ENCODE measurements at regions not wholly inside any gene's neighbourhood (a gene's known extent, or its start where the extent isn't known, plus 50 kb on each side); places are given as distances from the start of the nearest gene placed in this dataset.

DNA sequence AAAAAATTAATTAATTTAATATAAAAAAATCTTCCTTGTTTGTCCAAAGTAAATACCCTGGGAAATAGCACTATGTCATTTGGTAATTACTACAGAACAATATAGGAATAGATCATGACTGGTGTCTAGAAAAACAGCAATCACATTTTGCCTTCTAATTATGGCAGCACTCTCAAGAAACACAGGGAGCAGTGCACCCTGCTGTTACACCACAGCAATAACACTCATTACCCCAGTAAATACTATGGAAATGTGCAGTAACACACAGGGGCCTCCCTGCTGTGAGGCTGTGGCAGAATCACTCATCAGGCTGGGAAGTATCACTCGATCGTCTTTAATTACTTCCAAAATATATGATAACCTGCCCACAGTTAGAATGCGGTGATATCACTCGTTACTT lies 646.0 kb downstream of the TUSC7 start:
- POLR2A ChIA-PET, result no interaction called here
- peak; percentile 61 for DNase-seq (ENCODE audit: extremely low spot score)

GRCh38 chr3:117356091-117356705 lies 646.6 kb downstream of the TUSC7 start:
- ChIA-PET CTCF (no interaction called here), POLR2A (no interaction called here)
- TF ChIP-seq LEF1 (IDR thresholded peaks at IDR 0.05; ENCODE audit: borderline replicate concordance) (no peak), ZNF384 (IDR thresholded peaks at IDR 0.05) (no peak), BHLHE40 (IDR thresholded peaks at IDR 0.05; ENCODE audit: borderline replicate concordance) (no peak), SUZ12 (IDR thresholded peaks at IDR 0.05) (no peak)
- DNase-seq (ENCODE audit: extremely low spot score), result no peak

More for the DNA sequence above, 646.0 kb downstream of the TUSC7 start:
- peak; percentile 57; the same call in 1 of the 2 replicates for TF ChIP-seq ZNF384 (IDR thresholded peaks at IDR 0.05)
- TF ChIP-seq LEF1 (IDR thresholded peaks at IDR 0.05; ENCODE audit: borderline replicate concordance), result no peak
- CTCF ChIA-PET, result no interaction called here

- POLR2A ChIA-PET, result no interaction called here
- CTCF ChIA-PET, result no interaction called here
- no peak for TF ChIP-seq FOXK2 (IDR thresholded peaks at IDR 0.05)
- no peak for TF ChIP-seq FOXM1 (IDR thresholded peaks at IDR 0.05; ENCODE audit: borderline replicate concordance)
- no peak for TF ChIP-seq HDGF (IDR thresholded peaks at IDR 0.05; ENCODE audit: borderline replicate concordance)
- TF ChIP-seq BHLHE40 (IDR thresholded peaks at IDR 0.05; ENCODE audit: borderline replicate concordance), result no peak
- no peak for TF ChIP-seq L3MBTL2 (conservative IDR thresholded peaks at IDR 0.05)
- no peak for TF ChIP-seq NFRKB (IDR thresholded peaks at IDR 0.05)
- TF ChIP-seq SUZ12 (IDR thresholded peaks at IDR 0.05), result no peak
- no peak for TF ChIP-seq LEF1 (IDR thresholded peaks at IDR 0.05; ENCODE audit: borderline replicate concordance)
- no peak for TF ChIP-seq TARDBP (IDR thresholded peaks at IDR 0.05)
- no peak for TF ChIP-seq ARNT (IDR thresholded peaks at IDR 0.05)
- no peak for TF ChIP-seq FOXA1 (IDR thresholded peaks at IDR 0.05)
- no peak for TF ChIP-seq ZNF384 (IDR thresholded peaks at IDR 0.05)
- TF ChIP-seq PKNOX1 (IDR thresholded peaks at IDR 0.05), result no peak
- TF ChIP-seq SP1 (IDR thresholded peaks at IDR 0.05), result no peak
- no peak for DNase-seq (ENCODE audit: extremely low spot score)
Measured at GRCh38 chr3:117358717-117359314, 649.2 kb downstream of the TUSC7 start.

- no peak for DNase-seq (ENCODE audit: extremely low spot score)
- no peak for TF ChIP-seq CTBP1 (IDR thresholded peaks at IDR 0.05; ENCODE audit: borderline replicate concordance)
- TF ChIP-seq FOXK2 (IDR thresholded peaks at IDR 0.05), result no peak
- TF ChIP-seq ELF4 (IDR thresholded peaks at IDR 0.05), result no peak
- TF ChIP-seq SP1 (IDR thresholded peaks at IDR 0.05), result no peak
- no peak for TF ChIP-seq BHLHE40 (IDR thresholded peaks at IDR 0.05; ENCODE audit: borderline replicate concordance)
- no peak for TF ChIP-seq PKNOX1 (IDR thresholded peaks at IDR 0.05)
- TF ChIP-seq LEF1 (IDR thresholded peaks at IDR 0.05; ENCODE audit: borderline replicate concordance), result no peak
- no peak for TF ChIP-seq HDGF (IDR thresholded peaks at IDR 0.05; ENCODE audit: borderline replicate concordance)
- no peak for TF ChIP-seq NFRKB (IDR thresholded peaks at IDR 0.05)
- TF ChIP-seq L3MBTL2 (conservative IDR thresholded peaks at IDR 0.05), result no peak
- ChIA-PET POLR2A (no interaction called here), CTCF (no interaction called here)
Measured at GRCh38 chr3:117366574-117366973, 657.0 kb downstream of the TUSC7 start.

DNA sequence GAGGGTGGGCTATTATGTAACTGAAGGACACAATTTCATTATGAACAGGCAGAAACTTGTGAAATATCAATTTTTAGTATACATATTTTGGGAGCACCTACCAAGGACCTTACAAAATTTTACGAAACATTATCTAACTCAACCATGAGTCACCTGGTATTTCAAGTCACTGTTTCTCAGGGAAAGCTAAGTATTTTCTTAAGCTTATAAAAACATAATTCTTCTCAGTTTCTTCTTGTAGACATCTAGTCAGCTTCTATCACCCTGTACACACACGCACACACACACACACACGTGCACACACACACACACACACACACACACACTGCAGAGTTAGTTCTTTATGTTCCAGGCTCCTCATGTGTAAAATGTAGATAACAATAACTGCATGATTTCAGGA lies 658.3 kb downstream of the TUSC7 start:
- TF ChIP-seq SUZ12 (IDR thresholded peaks at IDR 0.05), result no peak
- no peak for TF ChIP-seq NFRKB (IDR thresholded peaks at IDR 0.05)
- no peak for TF ChIP-seq ELF4 (IDR thresholded peaks at IDR 0.05)
- no peak for TF ChIP-seq LEF1 (IDR thresholded peaks at IDR 0.05; ENCODE audit: borderline replicate concordance)
- no peak for TF ChIP-seq HDGF (IDR thresholded peaks at IDR 0.05; ENCODE audit: borderline replicate concordance)
- TF ChIP-seq BHLHE40 (IDR thresholded peaks at IDR 0.05; ENCODE audit: borderline replicate concordance), result no peak
- TF ChIP-seq CTBP1 (IDR thresholded peaks at IDR 0.05; ENCODE audit: borderline replicate concordance), result no peak
- no peak for TF ChIP-seq ZNF384 (IDR thresholded peaks at IDR 0.05)
- no peak for TF ChIP-seq FOXM1 (IDR thresholded peaks at IDR 0.05; ENCODE audit: borderline replicate concordance)
- no peak for TF ChIP-seq FOXK2 (IDR thresholded peaks at IDR 0.05)
- no peak for TF ChIP-seq ARNT (IDR thresholded peaks at IDR 0.05)
- ChIA-PET CTCF (no interaction called here), POLR2A (no interaction called here)
- DNase-seq (ENCODE audit: extremely low spot score), result no peak

DNA sequence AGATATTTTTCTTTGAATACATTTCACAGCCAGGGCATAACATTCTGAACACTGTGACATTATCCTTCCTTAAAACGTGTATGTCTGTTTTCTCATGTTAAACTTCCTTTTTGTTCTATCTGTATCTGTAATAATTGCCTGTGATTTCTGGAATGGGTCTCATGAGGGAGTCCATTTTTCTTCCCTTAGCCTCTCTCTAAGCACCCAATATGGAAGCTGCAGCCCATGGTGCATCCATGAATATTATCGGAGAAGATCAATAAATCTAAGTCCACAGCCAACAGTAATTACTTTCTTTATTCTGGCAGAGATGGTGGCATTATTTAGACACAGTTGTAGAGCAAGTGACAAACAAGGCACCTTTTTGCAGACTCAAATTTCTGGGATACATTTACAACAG lies 671.1 kb downstream of the TUSC7 start:
- ChIA-PET POLR2A (no interaction called here), CTCF (no interaction called here)
- TF ChIP-seq BHLHE40 (IDR thresholded peaks at IDR 0.05; ENCODE audit: borderline replicate concordance) (no peak), FOXM1 (IDR thresholded peaks at IDR 0.05; ENCODE audit: borderline replicate concordance) (no peak), FOXK2 (IDR thresholded peaks at IDR 0.05) (no peak), FOXA1 (IDR thresholded peaks at IDR 0.05) (no peak), PKNOX1 (IDR thresholded peaks at IDR 0.05) (no peak), ZNF384 (IDR thresholded peaks at IDR 0.05) (no peak), SUZ12 (IDR thresholded peaks at IDR 0.05) (no peak), TARDBP (IDR thresholded peaks at IDR 0.05) (no peak), NFRKB (IDR thresholded peaks at IDR 0.05) (no peak), ARNT (IDR thresholded peaks at IDR 0.05) (no peak), ELF4 (IDR thresholded peaks at IDR 0.05) (no peak), CTBP1 (IDR thresholded peaks at IDR 0.05; ENCODE audit: borderline replicate concordance) (no peak), LEF1 (IDR thresholded peaks at IDR 0.05; ENCODE audit: borderline replicate concordance) (no peak)
- no peak for DNase-seq (ENCODE audit: extremely low spot score)
